GM19328 (cell line): ENCODE measurements at regions not wholly inside any gene's neighbourhood (a gene's known extent, or its start where the extent isn't known, plus 50 kb on each side); places are given as distances from the start of the nearest gene placed in this dataset.
"Not testable (repeated sequence)": the region's sequence is repeated elsewhere in the genome, so short reads cannot be mapped to it uniquely, and the experiment has no call there.

Experiments used
- ATAC-seq: cut with Tn5 transposase; IDR thresholded peaks from one replicate; pipeline ENCODE4 v1.9.1; 2021; ENCODE audit warnings: mild to moderate bottlenecking, moderate library complexity; ENCODE audit not compliant: unreplicated experiment

DNA sequence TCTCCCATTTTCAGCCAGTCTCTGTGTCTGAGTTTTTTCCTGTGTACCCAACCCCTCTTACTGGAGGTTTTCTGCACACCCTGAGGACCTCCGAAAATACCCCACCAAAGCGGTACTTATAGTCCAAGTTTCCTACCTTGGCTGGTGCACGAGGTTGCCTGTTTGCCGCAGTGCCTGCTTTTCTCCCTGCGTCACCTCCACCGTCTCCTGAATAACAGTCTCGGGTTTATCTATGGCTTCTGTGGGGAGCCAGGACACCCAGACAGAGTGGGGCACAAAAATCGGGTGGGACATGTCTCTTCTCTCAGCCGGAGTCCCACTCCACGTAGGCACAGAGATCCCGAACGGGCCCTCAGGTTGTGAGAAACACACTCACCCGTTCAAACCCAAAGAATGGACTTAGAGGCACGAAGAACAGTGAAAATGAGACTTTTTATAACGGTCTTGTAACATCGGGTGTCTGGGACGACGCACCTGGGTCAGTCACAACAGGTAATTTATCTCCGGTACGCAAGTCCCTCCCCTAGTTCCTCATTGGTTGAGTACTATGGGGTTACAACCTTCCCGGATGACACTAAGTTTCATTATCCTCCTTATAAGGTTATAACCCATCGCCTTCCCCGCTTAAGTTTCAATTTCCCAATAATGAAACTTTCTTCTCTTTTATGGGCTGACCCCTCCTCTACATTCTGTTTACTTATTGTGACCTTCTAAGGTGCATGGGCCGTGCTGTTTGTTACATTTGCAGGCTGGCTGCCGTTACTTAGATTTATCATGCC lies 970.2 kb upstream of the COX7C start:
- no peak for ATAC-seq

DNA sequence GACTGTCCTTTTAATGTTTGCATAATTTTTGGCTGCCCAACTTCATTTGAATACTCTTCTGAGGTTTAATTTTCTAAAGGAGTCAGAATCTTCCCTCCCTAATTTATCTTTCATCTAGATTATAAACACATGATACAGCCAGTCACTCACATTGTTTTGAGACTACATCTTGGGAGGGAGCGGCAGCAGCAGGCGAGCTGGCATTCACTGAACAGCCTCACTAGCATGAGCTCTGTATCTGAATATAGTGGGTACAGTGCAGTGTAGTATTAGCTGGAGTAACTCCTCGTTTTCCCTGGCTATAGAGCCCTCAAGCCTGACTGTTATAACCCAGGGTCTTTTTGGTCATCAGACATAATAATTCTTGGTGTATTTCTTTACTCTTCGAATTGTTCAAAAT lies 969.2 kb upstream of the COX7C start:
- ATAC-seq = no peak

DNA sequence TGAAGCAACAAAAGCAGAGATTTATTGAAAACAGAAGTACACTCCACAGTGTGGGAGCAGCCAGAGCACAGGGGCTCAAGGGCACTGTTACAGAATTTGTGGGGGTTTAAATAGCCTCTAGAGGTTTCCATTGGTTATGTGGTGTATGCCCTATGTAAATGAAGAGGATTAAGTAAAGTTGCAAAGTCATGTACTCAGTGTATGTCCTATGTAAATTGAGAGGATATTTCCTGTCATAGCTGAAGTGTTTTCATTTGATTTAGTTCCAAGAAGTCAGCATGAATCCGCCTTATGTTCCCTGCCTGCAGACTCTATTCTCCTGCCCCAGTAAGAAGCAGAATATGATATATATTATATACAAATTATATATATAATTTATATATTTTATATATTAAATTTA lies 966.0 kb upstream of the COX7C start:
- ATAC-seq = no peak

DNA sequence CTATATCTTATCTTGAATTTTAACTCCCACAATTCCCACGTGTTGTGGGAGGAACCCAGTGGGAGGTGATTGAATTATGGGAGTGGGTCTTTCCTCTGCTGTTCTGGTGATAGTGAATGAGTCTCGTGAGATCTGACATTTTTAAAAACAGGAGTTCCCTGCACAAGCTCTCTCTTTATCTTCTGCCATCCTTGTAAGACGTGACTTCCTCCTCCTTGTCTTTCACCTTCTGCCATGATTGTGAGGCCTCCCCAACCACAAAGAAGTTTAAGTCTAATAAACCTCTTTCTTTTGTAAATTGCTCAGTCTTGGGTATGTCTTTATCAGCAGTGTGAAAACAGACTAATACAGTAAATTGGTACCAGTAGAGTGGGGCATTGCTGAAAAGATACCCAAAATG lies 963.6 kb upstream of the COX7C start:
- ATAC-seq = not testable (repeated sequence)

DNA sequence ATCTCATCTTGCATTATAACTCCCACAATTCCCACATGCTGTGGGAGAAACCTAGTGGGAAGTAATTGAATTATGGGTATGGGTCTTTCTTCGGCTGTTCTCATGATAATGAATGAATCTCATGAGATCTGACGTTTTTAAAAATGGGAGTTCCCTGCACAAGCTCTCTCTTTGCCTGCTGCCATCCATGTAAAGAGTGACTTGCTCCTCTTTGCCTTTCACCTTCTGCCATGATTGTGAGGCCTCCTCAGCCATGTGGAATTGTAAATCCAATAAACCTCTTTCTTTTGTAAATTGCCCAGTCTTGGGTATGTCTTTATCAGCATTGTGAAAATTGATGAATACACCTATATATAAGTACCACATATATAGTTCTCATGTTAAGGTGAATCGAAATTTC lies 961.7 kb upstream of the COX7C start:
- ATAC-seq = no peak

DNA sequence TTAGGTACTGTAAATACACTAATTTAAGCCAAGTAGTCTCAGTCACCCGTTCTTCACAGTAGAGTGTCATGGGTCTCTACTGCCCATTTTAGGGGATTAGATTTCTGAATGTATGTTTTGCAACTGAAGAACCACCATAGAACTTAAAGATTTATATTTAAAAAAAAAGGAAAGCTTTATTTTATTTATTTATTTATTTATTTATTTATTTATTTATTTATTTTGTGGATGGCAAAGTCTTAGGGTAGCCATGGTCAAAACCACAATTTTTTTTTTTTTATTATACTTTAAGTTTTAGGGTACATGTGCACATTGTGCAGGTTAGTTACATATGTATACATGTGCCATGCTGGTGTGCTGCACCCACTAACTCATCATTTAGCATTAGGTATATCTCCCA lies 960.4 kb upstream of the COX7C start:
- ATAC-seq = not testable (repeated sequence)

DNA sequence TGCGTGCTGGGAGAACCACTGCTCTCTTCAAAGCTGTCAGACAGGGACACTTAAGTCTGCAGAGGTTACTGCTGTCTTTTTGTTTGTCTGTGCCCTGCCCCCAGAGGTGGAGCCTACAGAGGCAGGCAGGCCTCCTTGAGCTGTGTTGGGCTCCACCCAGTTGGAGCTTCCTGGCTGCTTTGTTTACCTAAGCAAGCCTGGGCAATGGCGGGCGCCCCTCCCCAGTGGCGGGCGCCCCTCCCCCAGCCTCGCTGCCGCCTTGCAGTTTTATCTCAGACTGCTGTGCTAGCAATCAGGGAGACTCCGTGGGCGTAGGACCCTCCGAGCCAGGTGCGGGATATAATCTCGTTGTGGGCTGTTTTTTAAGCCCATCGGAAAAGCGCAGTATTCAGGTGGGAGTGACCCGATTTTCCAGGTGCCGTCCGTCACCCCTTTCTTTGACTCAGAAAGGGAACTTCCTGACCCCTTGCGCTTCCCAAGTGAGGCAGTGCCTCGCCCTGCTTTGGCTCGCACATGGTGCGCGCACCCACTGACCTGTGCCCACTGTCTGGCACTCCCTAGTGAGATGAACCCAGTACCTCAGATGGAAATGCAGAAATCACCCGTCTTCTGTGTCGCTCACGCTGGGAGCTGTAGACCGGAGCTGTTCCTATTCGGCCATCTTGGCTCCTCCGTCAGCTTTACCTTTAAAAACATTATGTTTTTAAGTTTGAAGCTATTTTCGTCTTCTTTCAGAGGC lies 954.6 kb upstream of the COX7C start:
- not testable (repeated sequence) for ATAC-seq

DNA sequence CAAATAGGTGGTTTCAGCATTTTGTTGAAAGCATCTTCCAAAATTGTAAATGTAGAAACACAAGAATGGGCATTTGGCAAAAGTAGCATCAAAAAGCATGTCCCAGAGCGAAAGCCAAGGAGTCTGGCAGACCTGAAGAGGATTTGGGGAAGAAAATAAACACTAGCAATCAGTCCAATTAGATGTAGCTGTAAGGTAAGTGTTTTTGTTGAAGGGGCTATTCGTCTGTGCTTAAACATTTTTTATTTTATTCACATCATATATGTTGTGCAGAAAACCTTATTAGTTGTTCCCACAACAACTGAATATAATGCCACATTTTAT lies 954.1 kb upstream of the COX7C start:
- ATAC-seq = no peak

DNA sequence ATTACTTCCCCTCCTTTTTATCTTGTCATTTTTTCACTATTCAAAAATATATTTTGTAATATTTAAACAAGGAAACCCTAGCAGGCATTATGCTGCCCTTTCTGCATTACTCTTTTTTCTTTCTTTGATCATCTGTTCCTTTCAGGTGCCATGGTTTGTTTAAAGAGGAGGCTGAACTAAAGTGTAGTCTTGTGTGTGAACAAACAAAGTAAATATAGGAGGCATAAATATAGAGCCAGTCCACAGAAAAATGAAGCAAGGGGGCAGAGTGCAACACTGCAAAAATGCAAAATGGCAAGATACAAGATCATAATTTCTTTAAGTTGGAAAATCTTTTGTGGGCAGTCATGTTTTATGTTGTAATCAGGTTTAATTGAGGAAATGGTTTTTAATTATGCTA lies 947.3 kb upstream of the COX7C start:
- ATAC-seq = no peak

DNA sequence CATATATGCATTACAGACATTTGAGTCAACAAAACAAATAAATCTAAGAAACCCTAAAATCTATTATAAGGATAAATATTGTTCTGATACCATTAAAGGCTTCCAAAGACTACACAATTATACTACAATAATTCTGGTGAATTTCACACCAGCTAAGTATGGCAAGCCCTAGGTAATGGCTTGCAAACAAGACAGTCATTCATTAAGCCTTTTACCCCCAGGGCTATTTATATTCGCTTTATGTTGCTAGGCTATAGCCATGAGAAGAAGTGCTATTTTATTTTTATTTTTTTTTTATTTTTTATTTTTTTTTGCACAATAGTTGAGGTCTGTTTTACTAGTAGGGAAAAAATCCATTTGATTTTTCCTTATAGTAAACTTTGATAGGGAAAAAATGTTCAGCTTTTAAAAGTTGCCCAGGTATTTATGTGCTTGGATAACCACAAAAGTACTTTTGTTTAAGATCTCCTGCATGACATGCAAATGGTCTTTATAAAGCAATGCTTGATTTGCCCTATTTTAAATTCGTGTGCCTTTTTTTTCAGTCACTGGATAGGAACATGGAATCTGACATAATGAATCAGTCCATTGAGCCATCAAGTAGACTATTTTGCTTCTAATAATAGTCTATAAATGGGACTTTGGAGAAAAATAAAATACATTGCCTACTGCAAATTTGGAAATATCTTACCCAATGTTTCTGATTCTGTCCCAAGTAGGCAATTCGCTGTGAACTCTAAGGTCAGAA lies 946.3 kb upstream of the COX7C start:
- no peak for ATAC-seq

DNA sequence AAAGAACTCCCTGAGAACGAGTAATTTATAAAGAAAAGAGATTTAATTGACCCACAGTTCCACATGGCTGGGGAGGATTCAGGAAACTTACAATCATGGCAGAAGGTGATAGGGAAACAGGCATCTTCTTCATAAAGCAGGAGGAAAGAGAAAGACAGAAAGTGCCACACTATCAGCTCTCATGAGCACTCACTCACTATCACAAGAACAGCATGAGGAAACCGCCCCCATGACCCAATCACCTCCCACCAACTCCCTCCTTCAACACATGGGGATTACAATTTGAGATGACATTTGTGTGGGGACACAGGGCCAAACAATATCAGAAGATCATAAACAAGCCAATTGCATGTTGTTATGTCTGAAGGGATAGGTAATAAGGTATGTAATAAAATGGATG lies 935.9 kb upstream of the COX7C start:
- ATAC-seq = no peak

DNA sequence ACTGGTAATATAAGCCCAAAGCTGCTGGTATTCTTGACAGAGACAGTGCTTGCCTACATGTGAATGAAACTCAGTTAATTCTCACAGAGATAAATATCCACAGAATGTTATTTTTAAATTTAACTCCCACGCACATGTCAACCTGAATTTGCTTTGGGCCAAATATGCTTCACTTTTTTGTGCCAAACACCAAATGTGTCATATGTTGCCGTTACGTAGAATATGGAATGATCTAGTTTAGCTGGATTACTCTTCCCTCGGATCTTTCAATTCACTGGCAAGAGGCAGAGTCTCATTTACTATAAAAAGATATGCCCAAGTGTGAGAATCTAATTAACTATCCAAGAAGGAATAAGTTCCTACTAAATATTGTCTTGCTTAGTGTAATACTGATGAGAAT lies 933.4 kb upstream of the COX7C start:
- no peak for ATAC-seq

DNA sequence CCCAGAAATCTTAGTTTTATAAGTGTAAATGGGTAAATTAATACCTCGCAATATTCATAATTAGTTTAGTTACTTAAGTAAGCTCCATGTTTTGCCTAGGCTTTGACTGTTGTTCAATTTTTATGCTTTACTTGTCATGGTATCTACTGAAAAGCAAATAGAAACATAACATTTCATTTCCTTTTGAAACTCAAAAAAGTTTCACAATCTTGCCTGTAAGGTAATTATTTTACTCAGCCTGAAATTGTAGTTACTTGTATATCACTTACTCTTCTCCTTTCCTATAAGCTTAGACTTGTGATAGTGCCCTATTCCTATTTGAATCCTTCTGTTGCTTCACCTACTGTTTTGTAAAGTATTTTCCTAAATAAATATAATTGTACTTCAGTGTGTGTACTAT lies 914.4 kb upstream of the COX7C start:
- ATAC-seq = no peak

DNA sequence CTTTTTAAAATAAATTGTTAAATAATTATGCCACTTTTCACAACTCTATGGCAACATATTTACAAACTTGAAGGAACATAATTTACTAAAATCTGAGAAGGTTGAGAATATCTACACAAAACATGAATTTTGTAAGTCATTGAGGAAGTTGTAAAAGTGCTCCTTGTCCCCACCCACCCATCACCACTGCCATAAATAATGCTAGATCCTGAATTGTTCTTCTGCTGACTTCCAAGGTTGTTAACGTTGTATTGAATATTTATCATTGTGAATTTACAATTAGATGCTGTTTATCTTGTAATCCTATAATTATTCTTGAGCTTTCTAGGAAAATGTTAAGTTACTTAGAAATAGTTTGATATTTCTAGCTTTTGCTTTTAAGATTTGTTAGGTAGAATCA lies 908.0 kb upstream of the COX7C start:
- ATAC-seq = no peak

DNA sequence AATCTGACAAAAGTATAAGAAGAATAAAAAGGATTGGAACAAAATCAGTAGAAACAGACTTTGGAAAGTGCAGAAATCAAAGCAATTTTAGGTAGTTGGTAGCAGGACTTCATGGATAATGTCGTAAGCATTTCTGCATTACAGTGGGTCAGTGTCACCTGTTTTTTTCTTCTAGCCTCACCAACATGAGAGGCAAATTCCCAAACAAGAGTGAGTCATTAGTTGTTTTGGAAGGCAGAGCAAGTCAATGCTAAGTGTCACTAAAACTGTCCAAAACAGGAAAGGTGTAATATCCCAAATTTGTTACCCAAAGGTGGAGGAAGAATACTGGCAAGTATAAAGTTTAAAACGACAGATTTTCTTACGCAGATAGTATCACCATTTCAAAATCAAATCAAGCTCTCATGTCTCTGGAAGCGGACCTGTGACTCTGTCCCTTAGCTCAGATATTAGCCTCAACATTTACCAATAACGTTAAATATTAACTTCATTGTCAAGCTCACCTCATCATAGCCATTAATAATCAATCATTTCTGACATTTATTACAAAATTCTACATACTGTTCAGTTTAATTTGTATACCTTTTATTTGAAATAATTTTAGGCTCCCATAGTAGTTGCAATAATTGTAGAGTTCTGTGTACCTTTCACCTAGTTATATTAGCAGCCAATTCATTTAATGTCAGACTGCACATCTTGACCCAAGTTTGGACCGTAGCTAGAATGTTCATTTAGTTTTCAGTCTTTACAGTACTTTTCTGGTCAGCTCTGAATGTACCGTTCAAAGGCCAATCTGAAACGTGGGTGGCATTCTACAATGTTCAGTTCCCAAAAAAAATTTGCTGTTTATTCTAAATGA lies 901.2 kb upstream of the COX7C start:
- no peak for ATAC-seq

DNA sequence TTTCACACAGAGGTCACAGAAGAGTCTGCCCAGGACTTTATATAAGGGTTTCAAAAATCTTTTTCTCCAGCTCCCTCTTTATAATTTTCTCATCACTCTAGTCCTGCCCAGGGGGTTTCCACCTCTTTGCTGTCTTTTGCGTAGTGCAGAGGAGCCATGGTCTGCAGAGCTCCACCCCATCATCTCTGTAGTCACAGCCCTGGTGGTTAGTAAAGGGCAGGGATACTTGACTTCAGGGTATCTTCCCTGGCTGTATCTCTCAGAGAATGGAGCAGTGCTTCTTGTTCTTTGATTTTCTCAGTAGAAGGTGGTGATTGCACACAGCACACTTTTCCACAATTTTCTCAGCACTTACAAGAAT lies 900.6 kb upstream of the COX7C start:
- ATAC-seq = no peak

DNA sequence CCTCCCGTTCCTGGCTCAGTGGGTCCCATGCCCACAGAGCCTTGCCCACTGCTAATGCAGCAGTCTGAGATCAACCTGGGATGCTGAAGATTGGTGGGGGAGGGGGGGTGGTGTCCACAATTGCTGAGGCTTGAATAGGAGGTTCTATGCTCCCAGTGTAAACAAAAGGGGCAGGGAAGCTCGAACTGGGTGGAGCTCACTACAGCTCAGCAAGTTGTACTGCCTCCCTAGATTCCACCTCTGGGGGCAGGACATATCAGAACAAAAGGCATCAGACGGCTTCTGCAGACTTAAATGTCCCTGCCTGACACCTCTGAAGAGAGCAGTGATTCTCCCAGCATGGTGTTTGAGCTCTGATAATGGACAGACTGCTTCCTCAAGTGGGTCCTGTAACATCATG lies 885.6 kb upstream of the COX7C start:
- no peak for ATAC-seq

DNA sequence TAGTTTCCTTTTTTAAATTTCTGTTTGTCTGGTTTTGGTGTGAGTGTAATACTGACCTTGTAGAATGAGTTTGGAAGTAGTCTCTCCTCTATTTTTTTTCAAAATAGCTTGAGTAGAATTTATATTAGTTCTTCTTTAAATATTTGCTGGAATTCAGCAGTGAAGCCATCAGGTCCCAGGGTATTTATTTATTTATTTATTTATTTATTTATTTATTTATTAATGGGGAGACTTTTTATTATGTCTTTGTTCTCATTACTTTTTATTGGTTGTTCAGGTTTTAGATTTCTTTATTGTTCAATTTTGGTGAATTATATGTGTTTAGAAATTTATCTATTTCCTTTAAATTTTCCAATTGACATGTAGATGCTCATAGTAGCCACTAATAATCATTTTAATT lies 875.8 kb upstream of the COX7C start:
- ATAC-seq = no peak

DNA sequence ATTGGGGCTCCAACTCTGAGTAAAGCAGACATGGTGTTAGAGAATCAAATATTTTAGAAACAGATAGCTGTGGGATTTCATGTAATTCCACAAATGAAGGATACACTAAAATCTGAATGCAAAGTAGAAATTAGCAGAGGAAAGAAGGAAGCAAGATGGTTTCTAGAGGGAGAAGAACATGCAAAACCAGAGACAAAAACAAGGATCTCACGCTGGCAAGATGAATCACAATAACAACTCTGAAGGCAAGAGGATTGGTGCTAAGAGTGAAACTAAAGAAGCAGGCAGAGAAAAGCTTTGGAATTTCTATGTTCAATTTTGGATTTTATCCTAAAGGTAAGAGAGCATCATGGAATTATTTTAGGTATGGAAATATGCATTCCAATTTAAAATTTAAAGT lies 857.2 kb upstream of the COX7C start:
- no peak for ATAC-seq

DNA sequence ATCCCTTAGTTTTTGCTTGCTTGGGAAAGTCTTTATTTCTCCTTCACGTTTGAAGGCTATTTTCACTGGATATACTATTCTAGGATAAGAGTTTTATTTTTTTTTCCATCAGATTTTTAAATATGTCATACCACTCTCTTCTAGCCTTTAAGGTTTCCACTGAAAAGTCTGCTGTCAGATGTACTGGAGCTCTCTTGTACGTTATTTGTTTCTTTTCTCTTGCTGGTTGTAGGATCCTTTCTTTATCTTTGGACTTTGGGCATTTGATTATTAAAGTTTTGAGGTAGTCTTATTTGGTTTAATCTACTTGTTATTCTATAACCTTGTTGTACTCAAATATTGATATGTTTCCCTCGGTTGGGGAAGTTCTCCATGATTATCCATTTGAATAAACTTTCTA lies 848.4 kb upstream of the COX7C start:
- ATAC-seq = no peak

DNA sequence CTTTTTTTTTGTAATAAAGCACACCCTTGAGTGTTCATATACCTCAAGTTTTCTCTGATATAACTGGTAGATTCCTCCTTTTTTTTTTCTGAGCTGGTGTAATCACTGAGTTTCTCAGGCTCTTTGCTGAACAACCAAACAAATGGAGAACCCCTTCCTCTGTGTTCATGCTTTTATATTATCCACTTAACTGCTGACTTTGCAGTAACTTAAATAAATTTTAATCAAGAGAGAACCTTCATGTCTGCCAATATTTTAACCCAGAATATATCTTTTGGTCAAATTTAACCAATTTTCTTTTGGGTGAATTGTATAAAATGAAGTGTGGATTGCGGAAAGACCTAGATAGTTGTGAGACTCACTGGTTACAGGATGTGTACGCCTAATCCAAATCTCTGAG lies 833.0 kb upstream of the COX7C start:
- ATAC-seq = no peak
